ENCODE measurements at regions not wholly inside any gene's neighbourhood (a gene's known extent, or its start where the extent isn't known, plus 50 kb on each side); places are given as distances from the start of the nearest gene placed in this dataset.

DNA sequence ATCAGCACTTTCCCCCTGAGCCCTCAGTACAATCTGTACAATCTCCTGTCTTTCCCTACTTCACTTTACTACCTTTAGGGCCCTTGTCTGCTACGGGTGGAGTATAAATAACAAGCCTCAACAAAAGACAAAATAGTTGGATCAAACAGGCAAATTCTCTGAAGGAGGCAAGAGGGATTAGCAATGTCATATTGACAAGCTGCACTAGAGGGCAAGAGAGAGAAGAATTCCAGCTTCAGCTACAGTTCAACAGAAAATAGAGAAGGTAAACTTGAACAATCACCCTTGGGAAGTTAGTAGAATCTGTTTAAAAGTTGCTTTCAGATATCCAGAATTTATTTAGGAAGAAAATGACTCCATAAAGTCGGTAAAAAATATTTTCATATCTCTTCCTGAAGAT lies 68.4 kb upstream of the IZUMO3 start:
- Mint-ChIP-seq H3K4me3 (no peak overlapping the region), H3K4me1 (no peaks in the 10 kb centered on the region), H3K27me3 (no peaks in the 10 kb centered on the region), H3K36me3 (ENCODE audit: low read depth) (no peaks in the 10 kb centered on the region), H3K27ac (no peak overlapping the region), H3K9me3 (peaks cover 11% of the 10 kb centered on the region)
- ATAC-seq (replicated peaks) = no peak

DNA sequence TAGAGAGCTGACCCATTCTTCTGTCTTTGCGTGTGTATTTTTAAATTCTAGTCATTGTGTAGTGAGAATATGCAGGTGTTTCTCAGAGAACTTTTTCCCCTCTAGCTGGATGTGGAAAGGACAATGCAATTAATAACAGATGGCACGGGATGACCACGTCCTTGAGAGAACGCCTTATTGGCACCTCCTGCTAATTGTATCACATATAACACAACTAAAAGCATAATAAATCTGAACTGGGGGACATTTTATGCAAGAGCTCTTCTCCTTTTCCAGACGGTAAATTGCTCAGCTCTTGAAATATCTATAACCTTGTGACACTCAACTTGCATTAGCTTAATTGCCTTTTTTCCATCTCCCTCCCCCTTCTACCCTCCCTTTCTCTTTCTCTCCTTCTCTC lies 62.9 kb upstream of the IZUMO3 start:
- Mint-ChIP-seq H3K9me3 (peaks cover 14% of the 10 kb centered on the region), H3K27me3 (no peaks in the 10 kb centered on the region), H3K27ac (no peak overlapping the region), H3K36me3 (ENCODE audit: low read depth) (no peaks in the 10 kb centered on the region), H3K4me3 (no peak overlapping the region), H3K4me1 (no peaks in the 10 kb centered on the region)
- no peak for ATAC-seq (replicated peaks)

DNA sequence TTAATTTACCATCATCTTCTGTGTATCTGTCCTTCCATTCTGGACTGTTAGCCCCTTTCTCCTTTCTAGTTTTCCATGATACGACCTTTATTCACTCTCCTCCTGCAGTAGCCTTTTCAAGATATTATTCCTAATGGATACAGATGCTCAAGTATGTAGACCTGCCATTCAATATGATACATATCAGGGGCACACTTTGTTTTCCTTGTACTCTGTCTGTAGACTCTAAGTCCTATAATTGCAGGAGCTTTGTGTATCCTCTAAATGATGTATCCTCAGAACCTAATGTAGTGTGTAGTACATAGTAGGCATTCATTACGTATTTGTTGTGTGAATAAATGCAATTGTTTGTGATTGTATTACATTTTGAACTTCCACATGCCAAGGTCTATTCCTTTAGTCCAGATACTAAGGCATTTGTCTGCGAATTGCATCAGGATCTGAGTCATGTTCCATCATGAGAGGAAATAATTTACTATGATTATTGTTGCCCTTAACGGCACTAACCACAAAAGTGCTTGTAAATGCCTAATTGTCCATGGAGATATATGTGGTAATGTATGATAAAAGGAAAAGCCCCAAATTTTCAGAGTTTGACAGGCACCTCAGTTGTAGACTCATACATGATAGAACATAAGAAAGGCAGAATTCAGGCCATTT lies 57.1 kb upstream of the IZUMO3 start:
- H3K27ac Mint-ChIP-seq = no peak overlapping the region
- ATAC-seq (replicated peaks) = no peak
- no peaks in the 10 kb centered on the region for H3K36me3 Mint-ChIP-seq (ENCODE audit: low read depth)
- H3K9me3 Mint-ChIP-seq = peaks cover 16% of the 10 kb centered on the region
- no peaks in the 10 kb centered on the region for H3K27me3 Mint-ChIP-seq
- H3K4me3 Mint-ChIP-seq = no peak overlapping the region
- H3K4me1 Mint-ChIP-seq = no peaks in the 10 kb centered on the region

Measured in activated T-helper 17 cell treated with anti-CD3 and anti-CD28 coated beads, Interleukin-2, amount 50 U/mL, for 72 hours (primary cell).